ENCODE measurements at regions not wholly inside any gene's neighbourhood (a gene's known extent, or its start where the extent isn't known, plus 50 kb on each side); places are given as distances from the start of the nearest gene placed in this dataset.

DNA sequence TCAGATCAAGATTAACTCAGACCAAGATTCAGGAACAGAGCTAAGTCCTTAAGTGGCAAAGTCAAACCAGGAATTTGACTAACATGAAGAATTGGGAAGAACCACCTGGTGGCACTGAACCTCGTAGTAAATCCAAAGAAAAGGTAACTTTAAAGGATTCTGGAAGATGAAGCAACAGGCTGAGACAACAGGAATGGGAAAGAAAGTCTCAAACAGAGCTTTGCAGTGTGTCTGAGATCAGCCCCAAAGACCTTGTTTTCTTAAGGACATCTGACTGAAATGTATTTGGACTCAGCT lies 126.1 kb downstream of the ASB9 start:
- TF ChIP-seq, protein P1, sequence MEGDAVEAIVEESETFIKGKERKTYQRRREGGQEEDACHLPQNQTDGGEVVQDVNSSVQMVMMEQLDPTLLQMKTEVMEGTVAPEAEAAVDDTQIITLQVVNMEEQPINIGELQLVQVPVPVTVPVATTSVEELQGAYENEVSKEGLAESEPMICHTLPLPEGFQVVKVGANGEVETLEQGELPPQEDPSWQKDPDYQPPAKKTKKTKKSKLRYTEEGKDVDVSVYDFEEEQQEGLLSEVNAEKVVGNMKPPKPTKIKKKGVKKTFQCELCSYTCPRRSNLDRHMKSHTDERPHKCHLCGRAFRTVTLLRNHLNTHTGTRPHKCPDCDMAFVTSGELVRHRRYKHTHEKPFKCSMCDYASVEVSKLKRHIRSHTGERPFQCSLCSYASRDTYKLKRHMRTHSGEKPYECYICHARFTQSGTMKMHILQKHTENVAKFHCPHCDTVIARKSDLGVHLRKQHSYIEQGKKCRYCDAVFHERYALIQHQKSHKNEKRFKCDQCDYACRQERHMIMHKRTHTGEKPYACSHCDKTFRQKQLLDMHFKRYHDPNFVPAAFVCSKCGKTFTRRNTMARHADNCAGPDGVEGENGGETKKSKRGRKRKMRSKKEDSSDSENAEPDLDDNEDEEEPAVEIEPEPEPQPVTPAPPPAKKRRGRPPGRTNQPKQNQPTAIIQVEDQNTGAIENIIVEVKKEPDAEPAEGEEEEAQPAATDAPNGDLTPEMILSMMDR (IDR thresholded peaks at IDR 0.05): no peak
- TF ChIP-seq POLR2A (IDR thresholded peaks at IDR 0.05; ENCODE audit: low read depth): no peak
